ENCODE measurements at regions not wholly inside any gene's neighbourhood (a gene's known extent, or its start where the extent isn't known, plus 50 kb on each side); places are given as distances from the start of the nearest gene placed in this dataset.

DNA sequence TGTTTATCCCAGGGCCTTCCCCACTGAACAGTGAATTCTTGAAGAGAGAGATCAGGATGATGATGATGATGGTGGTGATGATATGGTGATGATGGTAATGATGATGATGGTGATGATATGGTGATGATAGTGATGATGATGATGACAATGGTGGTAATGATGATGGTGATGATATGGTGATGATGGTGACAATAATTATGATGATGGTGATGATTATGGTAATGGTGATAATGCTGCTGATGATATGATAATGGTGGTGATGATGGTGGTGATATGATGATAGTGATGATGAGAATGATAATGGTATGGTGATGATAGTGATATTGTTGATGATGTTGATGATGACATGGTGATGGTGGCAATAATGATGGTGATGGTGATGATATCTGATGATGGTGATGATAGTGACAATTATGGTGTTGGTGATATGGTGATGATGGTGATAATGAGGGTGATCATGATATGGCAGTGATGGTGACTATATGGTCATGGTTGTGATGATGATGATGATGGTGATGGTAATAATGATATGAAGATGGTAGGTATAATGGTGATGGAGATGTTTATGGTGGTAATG is 99.9 kb downstream of the HAPSTR1 start:
- Histone ChIP-seq H3K4me3 (ENCODE audit: insufficient read depth, low read length, poor library complexity, severe bottlenecking) (no peak overlapping the region), H3K27me3 (ENCODE audit: low read length) (no peaks in the 10 kb centered on the region), H3K9ac (ENCODE audit: low read length) (no peak overlapping the region), H3K4me2 (ENCODE audit: low read depth, low read length, poor library complexity, severe bottlenecking) (no peak overlapping the region), H3F3A (ENCODE audit: insufficient read depth) (no peaks in the 10 kb centered on the region), H3K79me2 (ENCODE audit: insufficient read depth, low read length) (no peaks in the 10 kb centered on the region), H3K9me2 (replicated peaks; ENCODE audit: insufficient read depth, low read length) (no peaks in the 10 kb centered on the region), H2AFZ (ENCODE audit: low read depth, low read length, severe bottlenecking) (no peak overlapping the region), H3K36me3 (ENCODE audit: low read length) (no peaks in the 10 kb centered on the region), H4K20me1 (ENCODE audit: low read depth, low read length) (no peaks in the 10 kb centered on the region), H3K27ac (ENCODE audit: low read depth, low read length) (no peak overlapping the region), H3K9me3 (ENCODE audit: insufficient read depth, low read length) (no peaks in the 10 kb centered on the region)
- no peak for TF ChIP-seq EZH2phosphoT487 (conservative IDR thresholded peaks at IDR 0.05; ENCODE audit: low read length)
- TF ChIP-seq, protein P1, sequence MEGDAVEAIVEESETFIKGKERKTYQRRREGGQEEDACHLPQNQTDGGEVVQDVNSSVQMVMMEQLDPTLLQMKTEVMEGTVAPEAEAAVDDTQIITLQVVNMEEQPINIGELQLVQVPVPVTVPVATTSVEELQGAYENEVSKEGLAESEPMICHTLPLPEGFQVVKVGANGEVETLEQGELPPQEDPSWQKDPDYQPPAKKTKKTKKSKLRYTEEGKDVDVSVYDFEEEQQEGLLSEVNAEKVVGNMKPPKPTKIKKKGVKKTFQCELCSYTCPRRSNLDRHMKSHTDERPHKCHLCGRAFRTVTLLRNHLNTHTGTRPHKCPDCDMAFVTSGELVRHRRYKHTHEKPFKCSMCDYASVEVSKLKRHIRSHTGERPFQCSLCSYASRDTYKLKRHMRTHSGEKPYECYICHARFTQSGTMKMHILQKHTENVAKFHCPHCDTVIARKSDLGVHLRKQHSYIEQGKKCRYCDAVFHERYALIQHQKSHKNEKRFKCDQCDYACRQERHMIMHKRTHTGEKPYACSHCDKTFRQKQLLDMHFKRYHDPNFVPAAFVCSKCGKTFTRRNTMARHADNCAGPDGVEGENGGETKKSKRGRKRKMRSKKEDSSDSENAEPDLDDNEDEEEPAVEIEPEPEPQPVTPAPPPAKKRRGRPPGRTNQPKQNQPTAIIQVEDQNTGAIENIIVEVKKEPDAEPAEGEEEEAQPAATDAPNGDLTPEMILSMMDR (IDR thresholded peaks at IDR 0.05; ENCODE audit: insufficient read depth, low read length, poor library complexity, severe bottlenecking), result no peak

DNA sequence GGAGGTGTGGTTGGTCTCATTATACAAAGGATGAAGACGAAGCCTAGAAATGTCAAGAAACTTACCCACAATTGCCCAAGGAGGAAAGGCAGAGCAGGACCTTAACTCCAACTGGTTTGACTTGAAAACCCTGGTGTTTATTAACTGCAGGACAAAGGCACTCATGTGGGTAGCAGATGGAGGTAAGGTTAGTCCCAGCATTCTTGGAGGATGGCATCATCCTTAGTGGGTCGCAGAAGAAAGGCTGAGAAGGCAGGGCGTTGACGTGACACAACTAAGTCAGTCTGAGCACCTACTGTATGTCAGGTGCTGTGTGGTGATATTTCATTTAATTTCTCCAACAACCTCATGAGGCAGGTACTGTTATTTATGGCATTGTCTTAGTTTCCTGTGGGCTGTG is 101.3 kb downstream of the HAPSTR1 start:
- Histone ChIP-seq H2AFZ (ENCODE audit: low read depth, low read length, severe bottlenecking) (no peak overlapping the region), H3K4me2 (ENCODE audit: low read depth, low read length, poor library complexity, severe bottlenecking) (no peak overlapping the region), H3K27ac (ENCODE audit: low read depth, low read length) (no peak overlapping the region), H3K36me3 (ENCODE audit: low read length) (no peaks in the 10 kb centered on the region), H3F3A (ENCODE audit: insufficient read depth) (no peaks in the 10 kb centered on the region), H3K4me3 (ENCODE audit: insufficient read depth, low read length, poor library complexity, severe bottlenecking) (no peak overlapping the region), H3K9ac (ENCODE audit: low read length) (no peak overlapping the region), H3K27me3 (ENCODE audit: low read length) (no peaks in the 10 kb centered on the region), H3K79me2 (ENCODE audit: insufficient read depth, low read length) (no peaks in the 10 kb centered on the region), H4K20me1 (ENCODE audit: low read depth, low read length) (no peaks in the 10 kb centered on the region), H3K9me3 (ENCODE audit: insufficient read depth, low read length) (no peaks in the 10 kb centered on the region), H3K9me2 (replicated peaks; ENCODE audit: insufficient read depth, low read length) (no peaks in the 10 kb centered on the region)
- no peak for TF ChIP-seq EZH2phosphoT487 (conservative IDR thresholded peaks at IDR 0.05; ENCODE audit: low read length)
- TF ChIP-seq, protein P1 (IDR thresholded peaks at IDR 0.05; ENCODE audit: insufficient read depth, low read length, poor library complexity, severe bottlenecking), result no peak

DNA sequence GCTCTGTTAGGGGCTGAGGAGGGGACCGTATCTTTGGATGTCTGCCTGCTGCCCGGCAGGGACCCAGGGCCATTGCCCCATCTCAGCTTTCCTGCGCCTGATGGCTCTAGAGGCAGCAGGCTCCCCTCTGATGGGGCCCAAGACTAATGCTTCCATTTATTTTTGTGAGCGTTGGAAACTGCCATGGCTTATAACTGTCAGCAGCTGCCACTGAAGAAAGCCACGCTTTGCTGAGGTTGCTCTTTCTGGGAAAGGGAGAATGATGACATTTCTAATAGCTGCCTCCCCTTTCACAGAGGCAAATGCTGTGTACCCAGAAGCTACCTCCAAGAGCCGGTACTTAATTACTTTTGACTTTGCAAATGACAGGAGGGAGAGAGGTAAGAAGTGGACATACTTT is 103.8 kb downstream of the HAPSTR1 start:
- Histone ChIP-seq H3K27me3 (ENCODE audit: low read length) (no peaks in the 10 kb centered on the region), H4K20me1 (ENCODE audit: low read depth, low read length) (no peaks in the 10 kb centered on the region), H3K9me2 (replicated peaks; ENCODE audit: insufficient read depth, low read length) (no peaks in the 10 kb centered on the region), H3K9me3 (ENCODE audit: insufficient read depth, low read length) (no peaks in the 10 kb centered on the region), H3K9ac (ENCODE audit: low read length) (no peak overlapping the region), H3F3A (ENCODE audit: insufficient read depth) (no peaks in the 10 kb centered on the region), H3K79me2 (ENCODE audit: insufficient read depth, low read length) (no peaks in the 10 kb centered on the region), H2AFZ (ENCODE audit: low read depth, low read length, severe bottlenecking) (no peak overlapping the region), H3K4me2 (ENCODE audit: low read depth, low read length, poor library complexity, severe bottlenecking) (no peak overlapping the region), H3K27ac (ENCODE audit: low read depth, low read length) (no peak overlapping the region), H3K36me3 (ENCODE audit: low read length) (no peaks in the 10 kb centered on the region), H3K4me3 (ENCODE audit: insufficient read depth, low read length, poor library complexity, severe bottlenecking) (no peak overlapping the region)
- TF ChIP-seq EZH2phosphoT487 (conservative IDR thresholded peaks at IDR 0.05; ENCODE audit: low read length), result no peak
- TF ChIP-seq, protein P1 (IDR thresholded peaks at IDR 0.05; ENCODE audit: insufficient read depth, low read length, poor library complexity, severe bottlenecking), result no peak
